Thoracic aorta (tissue), 2 donors: ENCODE measurements at regions not wholly inside any gene's neighbourhood (a gene's known extent, or its start where the extent isn't known, plus 50 kb on each side); places are given as distances from the start of the nearest gene placed in this dataset.

Experiments used
- ATAC-seq: fragments of 150-250 bp; one replicate; pipeline ENCODE4 v1.8.0; 2017; ENCODE audit warnings: low read depth; ENCODE audit not compliant: insufficient number of reproducible peaks, low FRiP score
- DNase-seq: peaks from one replicate; pipeline ENCODE4 v3.0.0-alpha.2; 2020; ENCODE audit warnings: low spot score
- H3K27ac ChIP-seq, 2 donors: fragments of 200-600 bp; sonication (generic); 1 replicate in 1 of 2; 2 replicates in 1 of 2; pipeline ENCODE4 v1.5.1; 2016; ENCODE audit warnings: mild to moderate bottlenecking in 2 of 2, moderate library complexity in 2 of 2
- H3K27me3 ChIP-seq: fragments of 200-600 bp; sonication (generic); replicated peaks from 2 replicates; pipeline ENCODE4 v1.6.0; 2016; ENCODE audit warnings: mild to moderate bottlenecking; ENCODE audit not compliant: insufficient read depth
- H3K36me3 ChIP-seq: fragments of 200-600 bp; sonication (generic); one replicate; pipeline ENCODE4 v1.5.1; 2016
- H3K4me1 ChIP-seq, 2 donors: fragments of 200-600 bp; sonication (generic); 1 replicate in 1 of 2; 2 replicates in 1 of 2; pipeline versions ENCODE4 v1.5.1 to v1.6.0; 2016; ENCODE audit warnings: low read depth in 2 of 2, mild to moderate bottlenecking in 1 of 2; ENCODE audit not compliant: control insufficient read depth in 1 of 2
- H3K4me3 ChIP-seq: fragments of 200-600 bp; sonication (generic); 2 replicates; pipeline ENCODE4 v1.5.1; 2016; ENCODE audit warnings: mild to moderate bottlenecking
- H3K9me3 ChIP-seq: fragments of 200-600 bp; sonication (generic); 2 replicates; pipeline ENCODE4 v1.5.1; 2016
- TF ChIP-seq, protein P1 (sequence below): fragments of 200-600 bp; sonication (generic); IDR thresholded peaks from one replicate; pipeline ENCODE4 v1.5.1; 2019; ENCODE audit warnings: antibody characterized with exemption

DNA sequence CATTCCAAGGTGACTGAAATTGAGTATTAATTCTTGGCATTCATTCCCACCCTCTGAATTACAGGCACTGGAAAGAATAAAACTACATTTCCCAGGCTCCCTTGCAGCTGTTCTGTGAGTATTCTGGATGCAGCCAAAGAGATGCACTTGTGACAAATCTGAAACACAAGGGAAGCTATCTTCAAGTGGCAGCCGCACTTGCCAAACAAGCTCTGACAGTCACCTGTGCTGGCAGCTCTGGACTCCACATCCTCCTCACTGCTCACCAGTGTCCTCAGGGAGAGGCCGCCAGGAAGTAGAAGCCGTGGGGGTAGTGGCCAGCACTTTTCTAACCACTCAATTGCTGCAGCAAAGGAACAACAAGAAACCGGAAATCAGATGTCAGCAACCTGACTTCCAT lies 275.0 kb downstream of the NR2F1-AS1 start:
- Histone ChIP-seq H3K36me3 (no peaks in the 10 kb centered on the region), H3K27ac (no peak overlapping the region), H3K9me3 (no peaks in the 10 kb centered on the region), H3K4me3 (no peak overlapping the region), H3K27me3 (no peaks in the 10 kb centered on the region), H3K4me1 (no peaks in the 10 kb centered on the region)
- TF ChIP-seq, protein P1, sequence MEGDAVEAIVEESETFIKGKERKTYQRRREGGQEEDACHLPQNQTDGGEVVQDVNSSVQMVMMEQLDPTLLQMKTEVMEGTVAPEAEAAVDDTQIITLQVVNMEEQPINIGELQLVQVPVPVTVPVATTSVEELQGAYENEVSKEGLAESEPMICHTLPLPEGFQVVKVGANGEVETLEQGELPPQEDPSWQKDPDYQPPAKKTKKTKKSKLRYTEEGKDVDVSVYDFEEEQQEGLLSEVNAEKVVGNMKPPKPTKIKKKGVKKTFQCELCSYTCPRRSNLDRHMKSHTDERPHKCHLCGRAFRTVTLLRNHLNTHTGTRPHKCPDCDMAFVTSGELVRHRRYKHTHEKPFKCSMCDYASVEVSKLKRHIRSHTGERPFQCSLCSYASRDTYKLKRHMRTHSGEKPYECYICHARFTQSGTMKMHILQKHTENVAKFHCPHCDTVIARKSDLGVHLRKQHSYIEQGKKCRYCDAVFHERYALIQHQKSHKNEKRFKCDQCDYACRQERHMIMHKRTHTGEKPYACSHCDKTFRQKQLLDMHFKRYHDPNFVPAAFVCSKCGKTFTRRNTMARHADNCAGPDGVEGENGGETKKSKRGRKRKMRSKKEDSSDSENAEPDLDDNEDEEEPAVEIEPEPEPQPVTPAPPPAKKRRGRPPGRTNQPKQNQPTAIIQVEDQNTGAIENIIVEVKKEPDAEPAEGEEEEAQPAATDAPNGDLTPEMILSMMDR, result no peak
- DNase-seq (no peak), ATAC-seq (no peak)

DNA sequence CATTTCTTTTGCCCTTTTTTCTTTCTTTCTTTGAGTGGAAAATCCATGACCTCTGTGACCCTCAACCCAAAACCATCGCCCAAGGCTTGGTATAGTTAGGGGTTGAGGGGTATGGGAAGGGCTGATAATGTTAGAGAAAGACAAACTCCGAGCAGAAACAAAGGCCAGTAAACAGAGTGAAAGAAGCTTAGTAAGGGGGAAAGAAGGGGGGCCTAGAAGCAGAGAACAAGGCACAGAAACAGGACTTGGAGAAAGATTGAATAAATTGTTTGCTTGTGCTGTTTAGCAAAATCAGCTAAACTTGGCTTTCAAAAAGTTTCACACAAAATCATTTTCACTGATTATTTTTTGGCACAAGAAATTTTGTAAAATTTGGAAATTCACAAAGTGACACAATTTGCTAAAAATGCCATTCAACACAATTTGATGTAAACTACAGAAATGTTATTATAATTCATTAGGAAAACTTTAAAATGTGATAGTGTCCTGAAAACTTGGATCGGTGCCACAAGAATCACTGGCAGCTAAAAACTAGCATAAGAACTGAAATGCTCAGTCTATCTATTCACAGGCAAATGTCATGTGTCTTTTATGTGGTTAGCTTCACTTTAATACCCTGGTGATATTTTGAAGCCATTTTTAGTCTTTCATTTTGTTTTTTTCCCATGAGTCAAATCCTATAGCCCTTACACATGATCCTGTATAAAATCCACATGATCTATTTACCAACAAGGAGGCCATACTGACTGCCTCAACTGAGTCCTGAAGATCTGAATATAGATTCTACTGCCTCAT lies 276.4 kb downstream of the NR2F1-AS1 start:
- Histone ChIP-seq H3K36me3 (no peaks in the 10 kb centered on the region), H3K27ac (no peak overlapping the region), H3K9me3 (no peaks in the 10 kb centered on the region), H3K4me1 (no peaks in the 10 kb centered on the region), H3K4me3 (no peak overlapping the region), H3K27me3 (no peaks in the 10 kb centered on the region)
- ATAC-seq, result no peak
- DNase-seq, result no peak
- TF ChIP-seq, protein P1, result no peak

DNA sequence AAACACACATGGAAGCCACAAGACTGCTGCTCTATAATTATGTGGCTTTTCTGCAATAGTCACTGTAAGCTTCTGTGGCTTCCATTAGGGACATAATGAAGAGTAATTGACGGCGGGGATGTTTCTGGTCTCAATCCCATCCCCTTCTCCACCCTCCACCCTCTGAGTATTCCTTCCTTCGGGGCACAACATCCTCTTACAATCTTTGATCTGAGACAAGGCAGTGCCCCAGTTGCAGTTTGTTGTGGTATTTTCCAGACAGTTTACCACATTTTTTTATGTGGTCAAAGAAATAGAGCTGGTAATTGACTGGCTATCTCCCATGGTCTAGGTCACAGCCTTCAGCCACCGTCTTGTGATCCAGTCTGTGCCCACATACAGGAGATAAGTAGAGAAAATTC lies 277.7 kb downstream of the NR2F1-AS1 start:
- H3K36me3 ChIP-seq, result no peaks in the 10 kb centered on the region
- H3K27me3 ChIP-seq, result no peaks in the 10 kb centered on the region
- TF ChIP-seq, protein P1, result no peak
- ATAC-seq (no peak), DNase-seq (no peak)
- H3K27ac ChIP-seq, result no peak overlapping the region
- no peaks in the 10 kb centered on the region for H3K9me3 ChIP-seq
- H3K4me1 ChIP-seq, result no peaks in the 10 kb centered on the region
- no peak overlapping the region for H3K4me3 ChIP-seq

DNA sequence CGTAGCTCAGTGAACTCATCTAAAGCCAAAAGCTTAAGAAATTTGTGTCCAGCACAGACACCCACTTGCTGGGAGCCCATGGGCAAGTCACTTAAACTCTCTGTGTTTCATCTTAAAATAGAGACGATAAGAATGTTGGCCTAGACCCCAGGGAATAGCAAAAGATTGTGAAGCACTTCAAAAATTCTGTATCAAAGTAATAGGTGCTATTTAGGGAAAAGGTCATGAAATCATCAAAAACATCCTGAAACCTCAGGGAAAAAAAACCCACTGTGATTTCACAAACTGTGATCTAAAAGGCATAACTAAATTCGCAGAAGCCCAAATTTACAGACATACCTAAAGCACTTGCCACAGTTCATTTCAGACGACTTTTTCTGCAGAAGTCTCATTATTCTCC lies 278.3 kb downstream of the NR2F1-AS1 start:
- no peak overlapping the region for H3K4me3 ChIP-seq
- H3K27me3 ChIP-seq, result no peaks in the 10 kb centered on the region
- ATAC-seq (no peak), DNase-seq (no peak)
- H3K27ac ChIP-seq, result no peak overlapping the region
- H3K9me3 ChIP-seq, result no peaks in the 10 kb centered on the region
- no peaks in the 10 kb centered on the region for H3K36me3 ChIP-seq
- TF ChIP-seq, protein P1, result no peak
- no peaks in the 10 kb centered on the region for H3K4me1 ChIP-seq

DNA sequence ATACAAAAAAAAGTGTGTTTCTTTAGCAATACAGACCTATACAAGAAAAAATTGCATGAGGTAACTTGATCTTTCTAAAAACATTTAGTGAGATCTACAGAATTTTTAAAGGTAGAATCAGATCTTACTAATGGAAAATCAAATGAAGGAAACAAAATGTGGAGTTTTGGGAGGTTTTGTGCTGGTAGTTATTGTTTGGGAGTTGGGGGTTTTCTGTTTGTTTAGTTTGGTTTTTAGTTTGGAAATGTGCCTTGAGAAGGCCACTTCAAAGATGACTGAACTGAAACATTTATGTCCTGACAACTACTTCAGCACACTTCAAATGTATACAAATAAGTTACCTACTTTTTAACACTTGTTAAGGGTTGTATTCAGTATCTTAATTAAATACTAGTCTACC lies 280.1 kb downstream of the NR2F1-AS1 start:
- no peak overlapping the region for H3K27ac ChIP-seq
- DNase-seq (no peak), ATAC-seq (no peak)
- no peaks in the 10 kb centered on the region for H3K4me1 ChIP-seq
- H3K36me3 ChIP-seq, result no peaks in the 10 kb centered on the region
- no peaks in the 10 kb centered on the region for H3K27me3 ChIP-seq
- no peak overlapping the region for H3K4me3 ChIP-seq
- TF ChIP-seq, protein P1, result no peak
- H3K9me3 ChIP-seq, result no peaks in the 10 kb centered on the region
